Lung (tissue), 11 donors: ENCODE measurements at regions not wholly inside any gene's neighbourhood (a gene's known extent, or its start where the extent isn't known, plus 50 kb on each side); places are given as distances from the start of the nearest gene placed in this dataset.

ENCODE experiments used
- ATAC-seq: fragments of 200-7000 bp; cut with Tn5 transposase; one replicate; pipeline ENCODE4 v1.9.1; 2020; ENCODE audit warnings: moderate number of reproducible peaks; ENCODE audit not compliant: insufficient read depth, low FRiP score
- DNase-seq, 3 donors: peaks; one replicate each; pipeline ENCODE4 v3.0.0-alpha.2; 2013 to 2017
- H3K27ac ChIP-seq, 2 donors: one replicate each; pipeline ENCODE4 v1.5.1; 2013; ENCODE audit warnings: mild to moderate bottlenecking in 2 of 2, moderate library complexity in 2 of 2, control low read depth in 1 of 2, inconsistent platforms in 1 of 2, low read depth in 1 of 2, low read length in 1 of 2
- H3K27me3 ChIP-seq, 3 donors: one replicate each; pipeline ENCODE4 v1.5.1; 2013; ENCODE audit warnings: low read length in 2 of 3; ENCODE audit not compliant: control insufficient read depth in 3 of 3, insufficient read depth in 3 of 3
- H3K36me3 ChIP-seq, 4 donors: one replicate each; pipeline ENCODE4 v1.5.1; 2013; ENCODE audit warnings: low read length in 4 of 4, mild to moderate bottlenecking in 1 of 4, moderate library complexity in 1 of 4; ENCODE audit not compliant: control insufficient read depth in 4 of 4, insufficient read depth in 4 of 4
- H3K4me1 ChIP-seq, 5 donors: one replicate each; pipeline ENCODE4 v1.5.1; 2013; ENCODE audit warnings: low read length in 5 of 5, mild to moderate bottlenecking in 2 of 5, moderate library complexity in 1 of 5; ENCODE audit not compliant: control insufficient read depth in 5 of 5, insufficient read depth in 5 of 5
- H3K4me3 ChIP-seq: one replicate; pipeline ENCODE4 v1.5.1; 2013; ENCODE audit warnings: mild to moderate bottlenecking, control low read depth, moderate library complexity
- H3K9ac ChIP-seq, 2 donors: one replicate each; pipeline ENCODE4 v1.5.1; 2013; ENCODE audit warnings: low read length in 2 of 2, control low read depth in 1 of 2; ENCODE audit not compliant: insufficient read depth in 1 of 2
- H3K9me3 ChIP-seq, 4 donors: one replicate each; pipeline ENCODE4 v1.5.1; 2013; ENCODE audit warnings: low read length in 3 of 4, mild to moderate bottlenecking in 1 of 4, moderate library complexity in 1 of 4; ENCODE audit not compliant: control insufficient read depth in 4 of 4, insufficient read depth in 3 of 4
- CTCF ChIP-seq: IDR thresholded peaks from 2 replicates; pipeline ENCODE4 v1.5.1; 2012; ENCODE audit warnings: mild to moderate bottlenecking; ENCODE audit errors: control extremely low read depth, extremely low read depth
- WGBS, 2 donors: extraction: QIAGEN DNeasy Blood & Tissue Kit; methylation state at CpG; one replicate each; pipeline ENCODE4 v1.1.7; 2013; 5-methylcytosine and 5-hydroxymethylcytosine counted together
- donor health status: control.
- donor health status: control.
- donor health status: Bipolar disorder and iron deficiency.
- donor health status: healthy.
- donor health status: DM: yes; HTN: yes; CAD: no.

GRCh38 chr1:119308806-119309205, 59.8 kb upstream of the HAO2 start:
- DNase-seq, result no peak
- Histone ChIP-seq H3K4me1 (peaks cover 0 to 3% (median 0%) of the 10 kb centered on the region in 5 donors), H3K4me3 (no peak overlapping the region), H3K27ac (no peak overlapping the region), H3K9ac (no peak overlapping the region), H3K27me3 (peaks cover 0 to 3% (median 0%) of the 10 kb centered on the region in 3 donors), H3K9me3 (no peaks in the 10 kb centered on the region), H3K36me3 (no peaks in the 10 kb centered on the region)
- no peak for TF ChIP-seq CTCF
- no peak for ATAC-seq
- 94 to 96% methylated on average over 2 of the region's 2 CpGs for WGBS, 2 donors

GRCh38 chr1:119310301-119310700, 58.3 kb upstream of the HAO2 start:
- DNase-seq (no peak), ATAC-seq (no peak)
- Histone ChIP-seq H3K36me3 (no peaks in the 10 kb centered on the region), H3K27ac (no peak overlapping the region), H3K9ac (no peak overlapping the region), H3K9me3 (no peaks in the 10 kb centered on the region), H3K27me3 (peaks cover 0 to 3% (median 0%) of the 10 kb centered on the region in 3 donors), H3K4me3 (no peak overlapping the region), H3K4me1 (no peaks in the 10 kb centered on the region)
- no peak for TF ChIP-seq CTCF
- 52 to 68% methylated on average over 3 of the region's 3 CpGs for WGBS, 2 donors

GRCh38 chr1:119312500-119312899, 56.1 kb upstream of the HAO2 start:
- 78 to 86% methylated on average over 4 of the region's 4 CpGs for WGBS, 2 donors
- no peak for ATAC-seq

More at GRCh38 chr1:119312500-119312899, 56.1 kb upstream of the HAO2 start:
- no peak for TF ChIP-seq CTCF
- Histone ChIP-seq H3K9ac (no peak overlapping the region), H3K27me3 (peaks cover 0 to 3% (median 0%) of the 10 kb centered on the region in 3 donors), H3K27ac (no peak overlapping the region), H3K4me1 (no peaks in the 10 kb centered on the region), H3K36me3 (no peaks in the 10 kb centered on the region), H3K4me3 (no peak overlapping the region), H3K9me3 (peaks cover 0 to 1% (median 0%) of the 10 kb centered on the region in 4 donors)
- DNase-seq, result no peak
